DMS79 (cell line): ENCODE measurements at regions not wholly inside any gene's neighbourhood (a gene's known extent, or its start where the extent isn't known, plus 50 kb on each side); places are given as distances from the start of the nearest gene placed in this dataset.

Experiments used
- DNase-seq: peaks from one replicate; lab custom pipeline; 2025; lab: John Stamatoyannopoulos, UW

DNA sequence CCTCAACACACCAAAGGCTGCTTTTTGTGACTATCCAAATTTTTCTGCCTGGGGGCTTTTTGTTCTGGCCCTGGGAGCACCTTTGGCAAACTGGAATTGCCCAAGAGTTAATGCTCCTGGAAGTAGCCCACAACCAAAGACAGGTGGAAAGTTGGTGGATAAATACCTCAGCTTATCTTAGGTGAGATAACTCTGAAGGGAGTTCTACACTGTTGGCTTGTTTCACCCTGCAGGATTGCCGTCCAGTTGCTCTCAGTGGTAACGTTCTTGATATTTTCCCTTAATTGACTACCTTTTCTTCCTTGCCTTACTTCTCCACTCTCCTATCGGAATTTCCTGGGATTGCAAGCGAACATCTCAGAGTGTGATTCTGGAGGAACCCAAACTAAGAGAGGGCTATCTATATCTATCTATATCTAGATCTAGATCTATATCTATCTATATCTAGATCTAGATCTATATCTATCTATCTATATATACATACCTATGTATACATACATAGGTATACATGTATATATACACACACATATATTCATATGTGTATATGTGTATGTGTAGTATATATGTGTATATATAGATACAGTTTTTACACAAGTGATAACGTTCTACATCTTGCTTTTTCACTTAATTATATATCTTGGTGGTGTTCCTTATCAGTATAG is 82.6 kb upstream of the DHX15 start:
- no peak for DNase-seq

DNA sequence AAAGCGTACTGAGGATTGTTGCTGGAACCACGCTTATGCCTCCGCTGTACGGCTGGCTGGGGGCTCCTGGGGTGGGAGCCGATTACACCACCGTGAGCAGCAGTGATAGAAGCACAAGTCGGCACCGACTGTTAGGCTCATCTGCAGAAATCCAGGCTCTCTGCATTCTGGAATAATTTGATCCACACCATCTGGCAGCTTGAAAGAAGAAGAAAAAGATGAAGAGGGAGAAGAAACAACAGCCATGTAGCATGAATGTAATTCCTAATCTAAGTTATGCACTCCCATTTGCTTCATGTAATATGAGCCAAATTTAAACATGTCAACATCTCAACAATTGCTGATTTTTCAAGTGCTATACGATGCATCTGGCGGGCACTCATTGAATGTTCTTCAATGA is 84.6 kb upstream of the DHX15 start:
- DNase-seq = no peak

DNA sequence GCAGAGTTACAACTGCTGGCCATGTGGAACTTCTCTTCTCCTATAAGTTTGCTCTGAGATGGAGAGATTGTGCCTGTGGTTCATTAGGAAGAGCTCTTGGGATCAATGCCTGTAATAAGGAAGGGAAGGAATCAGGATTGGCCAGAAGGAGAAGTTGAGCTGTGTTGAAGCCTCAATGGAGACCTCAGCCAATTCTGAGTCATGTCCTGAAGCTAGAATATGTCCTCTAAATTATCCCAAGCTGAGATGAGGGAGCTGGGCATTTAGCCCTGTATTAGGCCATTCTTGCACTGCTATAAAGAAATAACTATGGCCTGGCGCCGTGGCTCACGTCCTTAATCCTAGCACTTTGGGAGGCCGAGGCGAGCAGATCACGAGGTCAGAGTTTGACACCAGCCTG is 85.4 kb upstream of the DHX15 start:
- no peak for DNase-seq

DNA sequence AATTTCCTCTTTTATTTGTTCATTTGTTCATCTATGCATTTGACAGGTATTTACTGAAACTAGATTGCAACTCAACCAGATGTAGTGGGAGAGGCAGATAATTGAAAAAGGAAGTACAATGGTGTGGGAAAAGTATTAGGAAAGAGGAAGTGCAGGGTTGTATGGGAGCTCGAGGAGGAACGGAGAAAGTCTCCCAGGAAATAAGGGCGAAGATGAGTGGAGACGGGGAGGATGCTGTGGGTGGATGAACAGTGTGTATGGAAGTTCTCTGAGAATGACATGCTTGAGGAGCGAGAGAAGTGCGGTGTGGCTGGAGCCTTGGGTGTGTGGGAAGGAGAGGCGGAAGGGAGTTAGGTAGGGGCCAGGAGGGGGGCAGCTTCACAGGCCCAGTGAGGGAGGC is 87.5 kb upstream of the DHX15 start:
- DNase-seq = no peak

DNA sequence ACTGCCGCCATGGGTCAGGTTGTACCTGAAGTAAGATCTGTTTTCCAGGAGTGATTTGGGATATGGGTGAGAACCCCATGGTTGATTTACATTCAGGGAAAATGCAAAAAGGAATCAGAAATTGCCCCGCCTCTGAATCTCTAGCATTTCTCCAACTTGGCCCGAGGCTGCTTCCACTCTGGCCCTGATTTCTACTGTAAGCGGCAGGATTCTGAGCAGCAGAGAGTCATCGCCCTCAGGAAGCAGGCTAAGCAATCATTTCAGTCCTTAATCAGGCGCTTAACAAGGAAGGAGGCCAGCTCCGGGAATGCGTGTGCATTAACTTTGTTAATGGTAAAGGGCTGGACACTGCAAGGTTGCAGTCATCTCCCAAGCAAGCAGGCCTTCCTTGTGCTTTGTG is 88.5 kb upstream of the DHX15 start:
- DNase-seq = no peak

DNA sequence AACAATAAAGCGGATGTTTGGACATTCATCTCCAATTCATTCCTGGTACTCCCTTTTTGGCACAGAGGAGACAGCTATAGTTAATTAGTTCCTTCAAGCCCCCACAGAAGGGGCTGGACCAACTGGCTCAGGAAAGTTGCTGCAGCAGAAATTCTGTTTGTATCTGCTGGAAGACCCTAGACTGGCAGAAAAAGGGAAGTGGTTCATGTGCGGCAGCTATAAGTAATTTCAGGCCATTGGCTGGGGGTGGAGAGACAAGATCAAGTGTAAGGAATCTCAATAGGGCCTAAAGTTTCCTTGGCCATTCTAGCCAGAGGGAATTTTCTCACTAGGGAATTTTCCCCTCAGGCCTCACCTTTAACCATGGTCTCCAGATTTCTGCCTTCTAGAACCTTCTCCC is 89.9 kb upstream of the DHX15 start:
- DNase-seq = no peak

DNA sequence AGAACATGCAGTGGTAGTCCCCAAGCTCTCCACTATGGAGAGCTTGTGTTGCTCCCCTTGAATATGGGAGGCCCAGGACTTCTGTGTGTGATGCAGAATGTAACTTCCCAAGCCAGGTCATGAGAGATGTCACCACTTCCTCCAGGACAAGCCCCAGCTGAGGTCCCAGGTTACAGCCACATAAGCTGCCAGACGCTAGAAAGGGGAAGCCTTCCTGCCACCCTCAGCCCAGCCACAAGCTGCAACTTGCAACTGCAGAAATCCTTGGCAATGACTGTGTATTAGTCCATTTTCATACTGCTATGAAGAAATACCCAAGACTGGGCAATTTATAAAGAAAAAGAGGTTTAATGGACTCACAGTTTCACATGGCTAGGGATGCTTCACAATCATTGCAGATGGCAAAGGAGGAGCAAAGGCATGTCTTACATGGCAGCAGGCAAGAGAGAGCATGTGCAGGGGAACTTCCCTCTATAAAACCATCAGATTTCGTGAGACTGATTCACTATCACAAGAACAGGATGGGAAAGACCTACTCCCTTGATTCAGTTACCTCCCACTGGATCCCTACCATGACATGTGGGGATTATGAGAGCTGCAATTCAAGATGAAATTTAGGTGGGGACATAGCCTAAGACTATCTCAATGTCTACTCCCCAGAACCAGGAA is 91.5 kb upstream of the DHX15 start:
- no peak for DNase-seq

DNA sequence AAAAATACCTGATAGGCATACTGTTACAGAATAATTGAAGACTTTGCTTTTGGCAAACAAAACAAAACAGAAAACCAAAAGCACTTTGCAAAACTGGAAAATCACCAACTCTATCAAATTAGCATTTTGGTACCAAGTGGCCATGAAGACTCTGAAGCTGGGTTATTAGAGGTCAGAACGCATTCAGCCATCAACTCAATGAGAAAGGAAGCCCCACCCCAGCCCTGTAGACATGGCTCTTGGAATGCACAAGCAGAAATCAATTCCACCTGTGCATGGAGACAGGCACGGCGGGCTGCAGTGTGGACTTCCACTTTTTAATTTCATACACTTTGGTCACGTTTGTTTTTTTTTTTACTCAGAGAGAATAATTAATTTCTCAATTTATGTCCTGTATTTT is 93.6 kb upstream of the DHX15 start:
- peak; percentile 32 for DNase-seq

DNA sequence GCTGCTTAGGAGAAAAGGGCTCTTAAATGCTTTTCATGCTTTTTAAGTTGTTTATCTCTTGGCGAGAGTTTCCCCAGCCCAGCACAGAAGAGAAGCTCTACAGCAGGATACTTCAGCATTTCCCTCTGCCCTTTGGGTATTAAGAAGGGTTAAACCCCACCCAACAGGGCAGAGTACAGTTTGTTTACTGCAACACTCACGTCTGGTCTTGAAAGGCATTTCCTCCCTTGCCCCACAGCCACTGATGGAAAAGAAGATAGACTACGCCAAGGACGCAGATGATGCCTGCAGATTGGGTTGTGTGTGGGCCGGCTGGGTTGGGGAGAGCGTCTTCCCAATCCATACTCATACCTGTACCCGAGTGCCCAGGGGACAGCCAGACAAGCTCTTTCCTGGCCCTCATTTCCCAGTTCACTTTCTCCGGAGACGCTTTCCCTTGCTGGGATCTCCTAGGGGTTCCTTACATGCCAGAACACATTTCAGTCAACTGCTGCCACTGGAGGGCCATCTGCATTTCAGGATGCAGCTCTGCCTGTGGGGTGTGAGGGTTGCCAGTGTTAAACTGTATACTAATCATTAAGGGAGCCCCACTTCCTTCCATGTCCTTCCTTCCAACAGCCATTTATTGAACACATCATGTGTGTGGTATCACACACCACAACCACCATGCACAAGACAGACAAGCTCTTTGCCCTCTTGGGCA is 96.5 kb upstream of the DHX15 start:
- no peak for DNase-seq

DNA sequence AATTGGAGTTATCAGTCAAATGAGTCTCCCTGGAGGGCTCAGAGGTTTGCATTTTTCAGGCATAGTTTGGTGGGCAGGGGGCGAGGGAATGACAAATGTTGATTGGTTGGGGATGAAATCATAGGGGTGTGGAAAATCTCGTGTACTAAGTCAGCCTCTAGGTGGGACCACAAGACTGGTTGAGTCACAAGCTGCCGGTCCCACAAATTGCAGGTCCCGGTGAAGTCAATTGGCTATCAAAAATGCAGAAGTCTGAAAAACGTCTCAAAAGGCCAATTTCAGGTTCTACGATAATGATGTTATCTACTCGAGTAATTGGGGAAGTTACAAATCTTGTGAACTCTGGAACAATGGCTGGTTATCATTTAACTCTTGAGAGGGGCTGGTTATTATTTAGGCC is 98.8 kb upstream of the DHX15 start:
- no peak for DNase-seq

DNA sequence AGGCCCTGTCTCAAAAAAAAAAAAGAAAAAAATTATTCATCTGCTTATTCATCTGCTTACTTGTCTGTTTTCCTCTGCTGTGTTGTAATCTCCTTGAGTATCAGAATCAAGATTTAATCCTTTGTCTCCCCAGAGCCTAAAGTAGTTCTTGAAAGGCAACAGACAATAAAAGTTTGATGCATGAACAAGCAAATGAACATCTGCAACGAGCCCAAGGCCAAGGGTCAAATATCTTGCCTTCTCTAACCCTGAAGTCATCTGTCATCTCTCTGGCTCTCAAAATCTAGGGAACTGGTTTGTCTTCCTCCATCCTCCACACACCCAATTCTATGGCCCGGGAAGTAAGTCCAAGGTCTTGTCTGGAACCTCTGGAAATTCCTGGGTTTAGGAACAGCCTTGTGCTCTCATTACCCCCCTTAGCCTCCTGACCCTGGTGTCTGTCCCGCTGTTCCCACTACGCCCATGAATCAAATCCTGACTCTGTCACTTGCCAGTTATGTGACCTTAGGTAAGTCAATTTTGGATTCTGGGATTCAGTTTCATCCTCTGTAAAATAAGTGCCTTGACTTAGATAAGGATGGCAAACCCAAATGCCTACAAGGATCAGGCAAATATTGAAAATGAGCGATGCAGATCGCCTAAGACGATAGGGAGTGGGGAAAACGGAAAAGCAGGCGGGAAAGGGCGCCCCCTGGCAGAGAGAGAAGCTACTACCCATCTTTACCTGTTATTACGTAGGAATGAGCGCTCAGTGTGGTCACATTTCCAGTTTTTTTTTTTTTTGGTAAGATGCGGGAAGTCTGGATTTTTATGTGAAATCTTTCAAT is 102.7 kb upstream of the DHX15 start:
- no peak for DNase-seq

DNA sequence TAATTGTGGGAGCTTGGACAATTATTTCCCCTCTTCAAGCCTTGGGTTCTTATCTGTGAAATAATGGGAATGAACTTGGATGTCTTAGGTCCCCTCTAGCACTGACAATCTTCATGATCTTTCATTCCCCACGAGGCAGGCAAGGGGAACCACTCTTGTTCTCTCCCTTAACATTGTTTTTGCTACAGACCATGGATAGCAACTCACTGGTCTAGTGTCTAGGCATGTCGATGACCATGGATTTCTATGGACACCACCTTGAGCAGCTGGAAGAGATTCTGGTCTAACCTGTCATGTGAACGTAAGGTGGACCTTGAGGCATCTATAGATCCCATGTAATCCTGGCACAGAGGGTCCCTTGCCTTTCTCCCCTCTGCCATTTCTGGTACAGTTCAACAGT is 104.1 kb upstream of the DHX15 start:
- DNase-seq = no peak

DNA sequence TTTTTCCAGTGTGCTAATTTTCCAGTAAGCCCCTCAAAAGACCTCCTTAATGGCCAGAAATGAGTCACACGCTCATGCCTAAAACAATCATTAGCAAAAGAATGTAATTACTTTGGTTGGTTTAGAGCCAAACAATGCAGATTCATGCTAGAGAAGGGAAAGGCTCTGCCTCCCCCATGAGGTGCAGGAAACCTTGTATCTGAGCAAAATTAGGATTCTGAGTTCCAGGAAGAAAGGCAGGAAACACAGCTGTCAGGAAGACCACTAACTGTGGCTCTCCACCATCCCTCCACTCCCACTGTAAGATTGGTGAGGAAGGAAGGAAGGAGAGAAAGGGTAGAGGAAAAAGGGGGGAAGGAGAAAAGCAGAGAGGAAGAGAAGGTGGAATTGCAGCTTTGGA is 104.9 kb upstream of the DHX15 start:
- no peak for DNase-seq

DNA sequence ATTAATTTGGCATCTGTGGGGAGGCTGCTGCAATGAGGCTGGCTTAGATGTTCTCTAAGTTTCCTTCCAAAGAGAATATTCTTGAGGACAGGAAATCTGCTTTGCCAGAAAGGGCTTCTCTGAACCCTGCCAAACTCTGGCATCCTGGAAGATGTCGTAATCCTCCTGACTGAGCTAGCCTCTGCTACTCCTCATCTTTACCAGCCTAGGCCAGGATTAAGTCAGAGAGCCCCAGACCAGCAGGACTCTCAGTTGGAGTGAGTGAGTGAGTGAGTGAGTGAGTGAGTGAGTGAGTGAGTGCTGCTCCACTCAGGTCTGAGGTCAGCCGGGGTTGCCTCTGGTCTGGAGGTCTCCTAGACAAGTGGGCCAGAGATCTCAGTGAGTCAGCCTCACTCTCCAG is 104.9 kb upstream of the SOD3 start:
- DNase-seq = no peak

DNA sequence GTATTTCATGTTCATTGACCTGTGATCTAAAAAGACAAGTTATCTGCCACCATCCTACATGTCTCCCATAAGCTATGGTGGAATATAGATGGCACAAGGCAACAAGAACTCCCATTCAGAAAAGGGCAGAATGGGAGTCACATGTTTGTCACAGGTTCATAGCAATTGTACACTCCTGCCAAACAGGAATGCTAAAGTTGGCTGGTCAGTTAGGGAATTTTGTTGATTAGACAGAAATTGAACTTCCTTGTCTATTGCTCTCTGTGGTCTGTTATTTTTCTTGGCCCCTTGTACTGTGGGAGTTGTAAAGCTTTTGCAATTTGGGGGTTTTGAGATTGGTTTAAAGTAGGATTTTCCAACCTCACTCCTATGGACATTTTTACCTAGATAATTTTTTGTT is 101.7 kb upstream of the SOD3 start:
- DNase-seq = no peak

DNA sequence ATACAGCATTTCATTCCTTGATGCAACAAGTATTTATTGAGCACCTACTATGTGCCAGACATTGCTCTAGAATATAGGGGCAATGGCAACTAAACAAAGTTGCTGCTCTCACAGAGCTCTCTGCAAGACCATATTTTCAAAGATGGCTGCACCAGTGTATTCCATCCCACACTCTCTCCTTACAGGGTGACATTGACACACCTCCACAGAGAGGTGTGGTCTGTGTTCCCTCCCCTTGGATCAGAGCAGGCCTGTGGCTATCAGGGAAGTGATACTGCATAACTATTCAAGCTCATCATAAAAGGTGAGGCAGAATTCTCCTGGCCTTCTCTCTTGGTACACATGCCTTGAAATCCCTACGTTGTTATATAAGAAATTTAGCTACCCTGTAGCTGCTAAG is 95.3 kb upstream of the SOD3 start:
- DNase-seq = no peak

DNA sequence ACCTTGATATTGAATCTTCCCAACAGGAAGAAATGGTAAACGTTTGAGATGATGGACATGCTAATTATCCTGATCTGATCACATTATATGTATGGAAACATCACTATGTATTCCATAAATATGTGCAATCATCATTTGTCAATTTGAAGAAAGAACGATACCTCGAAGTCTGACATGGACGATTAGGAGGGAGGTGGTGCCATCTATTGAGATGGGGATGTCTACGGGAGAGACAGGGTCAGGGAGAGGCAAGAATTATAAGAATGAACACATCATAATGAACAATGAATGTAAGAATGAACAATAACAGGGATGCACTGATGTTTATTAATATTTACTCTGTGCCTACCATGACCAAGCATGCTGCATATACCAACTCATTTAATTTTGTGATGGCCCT is 93.7 kb upstream of the SOD3 start:
- no peak for DNase-seq

DNA sequence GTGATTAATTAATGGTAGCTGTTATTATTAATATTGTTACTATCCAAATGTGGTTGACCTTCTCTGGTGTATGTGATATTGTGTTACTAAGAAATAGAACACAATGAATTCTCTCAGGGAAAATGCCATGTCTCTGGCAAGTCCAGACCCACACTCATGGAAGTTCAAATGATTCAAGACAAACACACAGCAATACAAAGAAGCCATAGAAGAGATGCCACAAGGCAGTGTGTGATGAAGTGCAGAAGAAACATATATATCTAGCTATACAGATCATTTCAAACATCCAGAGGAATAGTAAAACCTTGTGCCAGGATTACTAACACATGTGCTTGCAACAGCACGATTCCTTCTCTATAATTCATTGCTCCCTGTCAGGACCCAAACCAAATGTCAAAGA is 93.1 kb upstream of the SOD3 start:
- no peak for DNase-seq

DNA sequence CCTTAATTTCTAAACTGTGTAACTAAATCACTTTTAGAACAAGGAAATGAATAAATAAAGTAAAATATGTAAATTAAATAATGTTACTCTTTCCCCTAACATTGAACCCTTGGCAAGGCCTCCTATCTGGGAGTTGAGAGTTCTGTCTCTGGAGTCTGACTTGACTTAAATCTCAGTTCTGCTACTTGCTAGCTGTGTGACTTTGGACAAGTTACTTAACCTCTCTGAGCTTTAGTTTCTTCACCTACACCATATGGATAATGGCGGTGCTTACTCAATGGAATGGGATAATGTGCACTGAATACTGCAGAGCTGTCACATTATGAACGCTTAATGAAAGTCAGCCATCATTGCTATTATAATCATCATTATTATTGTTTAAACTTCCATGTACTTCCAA is 92.1 kb upstream of the SOD3 start:
- DNase-seq = no peak

DNA sequence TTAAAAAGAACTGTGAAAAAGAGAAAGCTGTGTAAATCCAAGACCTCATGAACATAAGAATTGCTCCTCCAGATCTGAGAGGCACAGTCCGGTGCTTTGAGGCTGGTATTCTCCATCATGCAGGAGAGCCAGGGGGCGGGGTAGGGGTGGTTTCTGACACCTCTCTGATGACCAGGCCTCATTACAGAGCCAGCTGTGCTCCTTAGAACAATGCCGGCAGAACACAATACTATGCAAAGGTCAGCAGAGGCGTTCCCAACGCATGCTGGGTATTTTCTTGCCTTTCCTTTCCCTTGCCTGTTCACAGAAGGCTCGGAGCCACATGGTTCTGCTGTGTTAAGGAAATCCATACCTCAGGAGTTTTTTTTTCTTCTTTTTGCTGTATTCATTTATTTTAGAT is 91.2 kb upstream of the SOD3 start:
- DNase-seq = no peak

DNA sequence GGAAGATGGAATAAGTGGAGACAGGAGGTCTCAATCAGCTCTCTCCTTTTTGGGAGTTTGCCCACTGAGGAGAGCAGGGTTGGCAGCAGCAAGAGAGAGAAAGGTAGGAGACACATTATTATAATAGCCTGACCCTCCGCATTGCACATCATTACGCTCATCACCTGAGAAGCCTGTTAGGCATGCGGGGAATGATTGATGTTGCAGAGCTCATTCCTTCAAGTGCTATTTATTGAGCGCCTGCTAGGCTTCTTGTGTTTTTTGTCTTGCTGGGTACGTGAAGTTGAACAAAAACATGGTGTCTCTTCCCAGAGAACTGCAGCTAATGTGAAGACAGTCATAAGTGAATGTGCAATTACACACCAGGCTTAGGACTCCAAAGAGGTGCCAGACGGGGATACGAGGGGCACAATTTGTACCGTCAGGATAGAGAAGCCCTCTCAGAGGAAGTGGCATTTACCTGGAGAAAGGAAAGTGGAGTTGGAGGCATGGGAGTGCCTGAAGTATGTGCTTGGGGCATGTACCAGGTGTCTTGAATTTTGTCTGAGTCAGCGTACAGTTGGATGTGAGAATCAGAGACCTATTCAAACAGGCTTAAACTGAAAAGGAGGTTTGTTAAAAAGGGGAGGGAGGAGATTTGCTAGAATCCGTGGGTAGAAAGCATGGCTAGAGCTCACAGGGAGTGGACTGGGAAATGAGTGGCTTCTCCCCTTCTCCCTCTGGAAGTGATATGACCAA is 90.2 kb upstream of the SOD3 start:
- no peak for DNase-seq

DNA sequence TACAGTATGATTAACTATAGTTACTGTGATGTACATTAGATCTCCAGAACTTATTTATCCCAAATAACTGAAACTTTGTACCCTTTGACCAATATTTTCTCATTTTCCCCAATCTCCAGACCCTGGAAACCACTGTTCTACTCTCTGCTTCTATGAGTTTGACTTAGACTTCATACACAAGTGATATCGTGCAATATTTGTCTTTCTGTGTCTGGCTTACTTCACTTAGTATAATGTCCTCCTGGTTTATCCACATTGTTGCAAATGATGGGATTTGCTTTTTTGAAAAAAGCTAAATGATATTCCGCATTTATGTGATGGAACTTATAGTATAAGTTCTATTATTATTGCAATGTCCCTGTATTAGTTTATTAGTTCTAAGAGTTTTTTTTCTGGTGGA is 81.8 kb upstream of the SOD3 start:
- DNase-seq = no peak
